GM21825 (cell line): ENCODE measurements at regions not wholly inside any gene's neighbourhood (a gene's known extent, or its start where the extent isn't known, plus 50 kb on each side); places are given as distances from the start of the nearest gene placed in this dataset.
"Not testable (repeated sequence)": the region's sequence is repeated elsewhere in the genome, so short reads cannot be mapped to it uniquely, and the experiment has no call there.

ENCODE experiments used
- ATAC-seq: cut with Tn5 transposase; IDR thresholded peaks from one replicate; pipeline ENCODE4 v1.9.1; 2021; ENCODE audit warnings: mild to moderate bottlenecking, moderate library complexity; ENCODE audit not compliant: unreplicated experiment

- no peak for ATAC-seq
These were observed 508.2 kb downstream of the FAM181B start for GRCh38 chr11:82225502-82225901.

GRCh38 chr11:82216927-82217570 is 516.6 kb downstream of the FAM181B start:
- no peak for ATAC-seq

GRCh38 chr11:82210011-82210410 is 523.7 kb downstream of the FAM181B start:
- no peak for ATAC-seq

- no peak for ATAC-seq
These were observed 538.4 kb downstream of the FAM181B start for GRCh38 chr11:82195283-82195682.

DNA sequence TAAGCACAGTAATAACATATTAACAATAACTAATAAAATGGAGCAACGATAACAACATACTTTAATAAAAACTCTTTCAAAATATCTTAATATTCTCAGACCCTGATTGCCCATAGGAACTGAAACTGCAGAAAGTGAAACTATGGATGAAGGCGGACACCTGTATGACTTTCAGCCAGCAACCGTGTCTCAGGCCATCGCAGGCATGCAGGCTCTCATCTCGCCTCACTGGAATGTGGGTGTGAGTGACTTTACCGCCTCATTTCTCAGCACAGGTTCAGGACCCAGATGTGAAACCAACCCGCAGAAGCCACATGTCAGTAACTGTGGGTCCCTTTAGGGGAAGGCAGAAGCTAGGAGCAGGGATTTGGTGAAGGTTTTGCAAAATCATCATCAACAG is 539.1 kb downstream of the FAM181B start:
- no peak for ATAC-seq

DNA sequence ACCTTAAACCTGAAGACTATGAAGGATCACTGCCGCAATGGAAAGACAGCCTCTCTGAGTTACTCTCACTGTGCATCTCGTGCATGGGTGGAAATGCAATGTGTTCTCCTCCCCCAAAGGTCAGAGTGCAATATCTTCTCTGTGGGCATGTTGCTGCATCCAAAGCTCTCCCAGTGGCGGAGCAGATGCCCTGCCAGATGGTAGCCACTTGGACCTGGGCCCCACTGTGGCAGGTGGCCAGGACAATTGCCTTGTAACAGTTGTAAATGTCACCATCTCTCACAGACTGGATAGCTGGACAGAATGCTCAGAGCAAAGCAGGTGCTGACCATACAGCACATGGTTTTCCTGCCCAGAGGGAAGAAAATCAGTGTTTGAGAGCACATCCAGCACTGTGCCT is 542.0 kb downstream of the FAM181B start:
- no peak for ATAC-seq

GRCh38 chr11:82185925-82186324 is 547.7 kb downstream of the FAM181B start:
- no peak for ATAC-seq

DNA sequence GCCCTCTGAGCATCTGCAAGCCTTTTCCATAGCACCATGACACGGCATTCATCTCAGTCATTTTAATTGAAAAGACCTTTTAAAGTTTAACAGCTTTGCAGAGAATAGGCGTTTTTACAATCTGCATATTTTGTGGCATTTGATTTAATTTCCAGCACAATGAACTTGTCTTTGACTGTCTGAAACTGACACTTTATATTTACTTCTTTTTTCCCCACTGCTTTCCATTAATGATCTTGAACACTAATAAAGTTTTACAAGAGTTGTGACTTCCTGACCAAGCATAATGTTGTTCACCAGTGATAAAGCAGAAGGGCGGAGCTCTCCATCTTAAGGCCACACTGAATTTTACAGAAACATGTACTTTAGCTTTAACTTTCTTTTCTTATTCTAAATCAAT is 548.7 kb downstream of the FAM181B start:
- no peak for ATAC-seq

DNA sequence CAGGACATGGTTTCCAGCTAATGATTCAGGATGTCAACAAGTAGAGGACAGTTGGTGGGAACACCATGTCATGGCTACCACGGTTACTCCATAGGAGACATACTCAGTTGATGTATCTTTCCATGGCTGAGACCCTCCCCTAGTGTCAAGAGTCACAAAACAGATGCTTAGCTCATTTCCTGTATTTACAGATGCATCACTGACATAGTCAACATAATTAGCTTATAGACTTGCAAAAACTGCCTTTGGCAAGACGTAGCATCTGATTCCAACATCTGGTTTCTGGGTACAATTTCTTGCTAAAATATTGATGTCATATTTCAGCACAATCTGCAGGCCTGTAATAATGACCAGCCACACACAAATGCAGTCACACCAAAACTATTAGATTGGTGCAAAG is 550.3 kb downstream of the FAM181B start:
- no peak for ATAC-seq

- not testable (repeated sequence) for ATAC-seq
These were observed 551.0 kb downstream of the FAM181B start for GRCh38 chr11:82182697-82183096.

- not testable (repeated sequence) for ATAC-seq
These were observed 551.9 kb downstream of the FAM181B start for GRCh38 chr11:82181796-82182195.

GRCh38 chr11:82176945-82177344 is 556.7 kb downstream of the FAM181B start:
- ATAC-seq = no peak

DNA sequence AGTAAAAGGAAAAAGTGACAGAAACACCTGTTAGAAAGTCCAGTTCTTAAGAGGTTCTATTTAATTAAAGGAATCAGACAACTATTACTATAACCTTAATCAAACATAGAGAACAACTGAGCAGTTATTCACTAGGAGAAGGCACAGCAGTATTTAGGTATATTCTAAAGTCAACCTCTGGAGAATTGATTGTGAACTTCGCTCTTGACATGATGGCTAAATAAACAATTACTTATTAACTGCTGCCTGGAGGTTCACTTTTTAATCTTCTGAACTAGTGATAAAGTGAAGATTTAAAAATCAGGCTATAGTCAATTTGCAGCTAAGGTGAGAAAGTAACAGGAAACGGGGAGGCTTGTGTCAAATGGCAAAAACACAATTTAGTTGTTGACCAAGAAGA is 557.3 kb downstream of the FAM181B start:
- no peak for ATAC-seq

DNA sequence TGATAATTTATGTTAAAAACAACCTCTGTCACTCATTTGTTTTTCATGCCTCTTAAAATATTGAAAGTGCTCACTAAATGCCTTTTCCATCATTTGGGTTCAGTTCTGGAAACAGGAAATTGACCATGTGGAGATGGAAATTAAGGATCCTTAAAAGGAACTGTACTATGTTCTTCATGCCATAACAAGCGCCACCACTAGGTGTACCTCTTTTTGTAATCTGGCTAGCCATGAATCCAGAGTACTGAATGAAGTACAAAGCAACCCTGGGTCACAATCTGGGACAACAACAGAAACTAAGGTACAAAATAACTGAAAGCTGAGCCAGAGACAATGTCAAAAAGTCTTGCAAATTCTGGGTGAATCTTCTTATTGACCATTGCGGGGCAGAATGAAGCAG is 559.1 kb downstream of the FAM181B start:
- no peak for ATAC-seq

DNA sequence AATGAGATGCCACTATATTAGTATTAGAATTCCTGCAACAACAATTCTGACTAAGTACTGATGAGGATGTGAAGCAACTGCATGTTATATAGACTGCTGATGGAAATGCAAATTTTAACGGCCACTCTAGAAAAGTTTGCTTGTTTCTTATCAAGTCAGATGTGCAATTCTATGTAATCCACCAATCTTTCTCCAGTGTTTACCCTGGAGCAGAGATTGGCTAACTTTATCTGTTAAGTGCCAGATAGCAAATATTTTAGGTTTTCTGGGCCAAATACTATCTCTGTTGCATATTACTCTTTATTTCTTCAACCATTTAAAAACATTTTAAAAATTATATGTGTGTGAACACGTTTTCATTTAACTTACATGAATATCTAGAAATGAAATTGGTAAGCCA is 586.9 kb downstream of the FAM181B start:
- ATAC-seq = no peak

- ATAC-seq = no peak
These were observed 614.7 kb downstream of the FAM181B start for GRCh38 chr11:82118946-82119345.

DNA sequence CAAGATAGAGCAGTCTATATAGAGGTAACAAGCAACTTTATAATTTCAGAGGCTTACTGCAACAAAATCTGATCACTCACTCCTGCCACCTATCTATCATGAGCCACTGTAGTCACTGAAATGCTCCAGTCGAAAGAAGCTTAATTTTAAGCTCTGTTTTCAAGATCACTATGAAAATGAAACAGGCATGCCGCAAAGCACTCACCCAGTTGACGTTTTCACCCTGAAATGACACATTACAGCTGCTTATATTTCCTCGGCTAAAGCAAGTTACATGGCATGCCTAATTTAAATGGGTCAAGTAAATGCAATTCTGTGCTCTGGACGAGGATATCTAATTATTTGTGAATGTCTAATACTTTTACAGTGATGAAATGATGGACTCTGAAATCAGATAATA is 616.3 kb downstream of the FAM181B start:
- ATAC-seq = no peak

GRCh38 chr11:82105331-82105998 is 628.2 kb downstream of the FAM181B start:
- ATAC-seq = no peak

DNA sequence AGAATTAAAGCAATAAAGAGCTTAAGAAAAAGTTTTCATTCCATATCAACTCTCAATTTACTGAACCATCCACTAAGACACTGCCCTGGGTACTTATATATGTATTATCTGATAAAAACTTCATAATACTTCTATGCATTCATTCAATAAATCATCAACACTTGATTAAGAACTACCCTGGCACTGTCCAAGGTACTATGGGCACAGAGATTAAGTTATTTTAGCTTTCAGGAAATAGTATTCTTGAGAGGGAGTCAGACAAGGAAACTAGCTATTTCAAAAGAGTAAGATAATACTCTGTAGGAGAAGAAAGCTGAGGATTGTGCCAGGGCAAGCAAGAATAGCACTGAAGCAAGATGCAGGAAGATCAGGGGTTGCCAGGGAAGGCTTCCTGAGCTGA is 640.8 kb downstream of the FAM181B start:
- ATAC-seq = no peak

GRCh38 chr11:82089426-82089825 is 644.2 kb downstream of the FAM181B start:
- no peak for ATAC-seq

GRCh38 chr11:82085493-82085892 is 648.2 kb downstream of the FAM181B start:
- ATAC-seq = no peak

DNA sequence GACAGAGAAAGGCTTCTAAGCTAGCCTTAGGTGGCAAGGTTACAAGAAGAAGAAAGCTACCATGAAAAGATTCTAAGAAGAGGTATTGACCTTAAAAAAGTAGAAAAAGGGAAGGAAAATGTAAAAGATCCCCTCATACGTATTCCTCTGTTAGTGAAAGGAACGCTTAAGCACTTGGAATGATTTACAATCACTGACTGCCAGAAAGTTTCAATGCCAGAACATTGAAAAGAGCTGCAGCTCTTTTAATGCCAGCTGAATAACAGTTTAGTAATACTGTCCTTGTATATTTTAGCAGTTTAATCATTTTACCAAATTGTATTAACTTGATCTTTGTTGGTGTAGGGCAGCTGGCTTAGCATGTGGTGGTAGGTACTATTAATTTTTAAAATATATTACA is 650.7 kb downstream of the FAM181B start:
- no peak for ATAC-seq

GRCh38 chr11:82080160-82080559 is 653.5 kb downstream of the FAM181B start:
- ATAC-seq = no peak
